SU-DHL-6 (cell line): ENCODE measurements at regions not wholly inside any gene's neighbourhood (a gene's known extent, or its start where the extent isn't known, plus 50 kb on each side); places are given as distances from the start of the nearest gene placed in this dataset.

Experiments
- H2AFZ ChIP-seq: fragments of 200-600 bp; sonication (generic); 2 replicates; pipeline ENCODE4 v1.6.1; 2014; ENCODE audit warnings: low read depth, mild to moderate bottlenecking, moderate library complexity, mixed read lengths, antibody characterized with exemption, low read length; ENCODE audit not compliant: severe bottlenecking
- H3F3A ChIP-seq: fragments of 200-600 bp; shearing (Covaris generic); 2 replicates; pipeline ENCODE4 v1.6.0; 2016; ENCODE audit warnings: antibody characterized with exemption, mild to moderate bottlenecking; ENCODE audit not compliant: insufficient read depth
- H3K27ac ChIP-seq: fragments of 200-600 bp; sonication (generic); 2 replicates; pipeline ENCODE4 v1.5.1; 2016; ENCODE audit warnings: low read depth, mild to moderate bottlenecking, low read length, moderate library complexity, mixed read lengths
- H3K27me3 ChIP-seq: fragments of 200-600 bp; sonication (generic), shearing (Covaris generic); 2 replicates; pipeline ENCODE4 v1.6.0; 2014; ENCODE audit warnings: mild to moderate bottlenecking, low read length
- H3K36me3 ChIP-seq: fragments of 200-600 bp; sonication (generic); 2 replicates; pipeline ENCODE4 v1.6.1; 2014; ENCODE audit warnings: mild to moderate bottlenecking, low read length, mixed read lengths
- H3K4me2 ChIP-seq: fragments of 300-600, 200-600 bp; shearing (Covaris generic), sonication (generic); 2 replicates; pipeline ENCODE4 v1.6.0; 2014; ENCODE audit warnings: low read length, low read depth, mild to moderate bottlenecking; ENCODE audit not compliant: poor library complexity, severe bottlenecking
- H3K4me3 ChIP-seq: fragments of 200-600 bp; sonication (generic); 2 replicates; pipeline ENCODE4 v1.5.1; 2014; ENCODE audit warnings: antibody characterized with exemption, low read length, mild to moderate bottlenecking, mixed read lengths; ENCODE audit not compliant: insufficient read depth, poor library complexity, severe bottlenecking
- H3K79me2 ChIP-seq: fragments of 200-600 bp; sonication (generic); 2 replicates; pipeline ENCODE4 v1.6.1; 2014; ENCODE audit warnings: mild to moderate bottlenecking, low read length, moderate library complexity; ENCODE audit not compliant: insufficient read depth
- H3K9ac ChIP-seq: fragments of 200-600 bp; sonication (generic); 2 replicates; pipeline ENCODE4 v1.7.0; 2014; ENCODE audit warnings: mild to moderate bottlenecking, low read length
- H3K9me2 ChIP-seq: fragments of 200-600 bp; sonication (generic); replicated peaks from 2 replicates; pipeline ENCODE4 v1.6.1; 2014; ENCODE audit warnings: low read length; ENCODE audit not compliant: insufficient read depth
- H3K9me3 ChIP-seq: fragments of 200-600 bp; sonication (generic); 2 replicates; pipeline ENCODE4 v1.6.1; 2014; ENCODE audit warnings: low read length, mixed read lengths; ENCODE audit not compliant: insufficient read depth
- H4K20me1 ChIP-seq: fragments of 200-600 bp; sonication (generic); 2 replicates; pipeline ENCODE4 v1.6.1; 2014; ENCODE audit warnings: low read depth, mild to moderate bottlenecking, antibody characterized with exemption, low read length, moderate library complexity, mixed read lengths
- CTCF ChIP-seq: fragments of 200-600 bp; sonication (generic); IDR thresholded peaks from one replicate; pipeline ENCODE4 v1.5.1; 2017; ENCODE audit warnings: antibody characterized with exemption, mild to moderate bottlenecking, low read length, moderate library complexity; ENCODE audit not compliant: insufficient read depth, poor library complexity, severe bottlenecking
- EZH2phosphoT487 ChIP-seq: fragments of 200-600 bp; sonication (generic), shearing (Covaris generic); conservative IDR thresholded peaks from 2 replicates; pipeline ENCODE4 v1.6.1; 2018; ENCODE audit warnings: mild to moderate bottlenecking, antibody characterized with exemption, low read length, moderate library complexity, mixed read lengths

GRCh38 chr5:26121338-26121737, 917.0 kb downstream of the CDH9 start:
- H3K27me3 ChIP-seq, result no peaks in the 10 kb centered on the region
- H3K27ac ChIP-seq, result no peak overlapping the region
- no peaks in the 10 kb centered on the region for H4K20me1 ChIP-seq
- no peak overlapping the region for H3K4me2 ChIP-seq
- no peak for TF ChIP-seq EZH2phosphoT487
- no peak for TF ChIP-seq CTCF
- no peaks in the 10 kb centered on the region for H3K9me3 ChIP-seq
- no peak overlapping the region for H3K4me3 ChIP-seq
- no peaks in the 10 kb centered on the region for H3K9me2 ChIP-seq
- H3K9ac ChIP-seq, result no peak overlapping the region
- no peaks in the 10 kb centered on the region for H3K79me2 ChIP-seq
- no peak overlapping the region for H2AFZ ChIP-seq
- no peaks in the 10 kb centered on the region for H3F3A ChIP-seq
- 0 out of 2 replicates have a peak, but pooled peaks cover 2% of the 10 kb centered on the region for H3K36me3 ChIP-seq

GRCh38 chr5:26104175-26104574, 934.2 kb downstream of the CDH9 start:
- no peak for TF ChIP-seq CTCF
- TF ChIP-seq EZH2phosphoT487, result no peak
- Histone ChIP-seq H3K9me3 (no peaks in the 10 kb centered on the region), H3K4me3 (no peak overlapping the region)

DNA sequence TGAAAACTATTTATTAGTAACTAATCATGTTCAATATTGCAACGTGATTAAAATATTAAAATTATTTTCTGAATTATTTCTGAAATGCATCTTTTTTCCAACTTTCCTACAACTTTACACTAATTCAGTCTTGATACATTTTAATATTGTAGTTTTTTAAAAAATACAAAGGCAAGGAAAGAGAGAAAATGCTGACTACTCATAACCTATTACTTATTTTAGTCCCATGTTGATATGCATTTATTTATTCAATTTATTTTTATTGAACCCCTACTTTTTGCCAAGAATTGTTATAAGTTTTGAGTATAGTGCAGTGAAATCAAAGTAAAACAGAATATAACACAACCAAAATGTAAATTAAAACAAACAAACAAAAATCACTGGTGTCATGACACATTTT, 978.2 kb downstream of the CDH9 start:
- Histone ChIP-seq H3K4me2 (no peak overlapping the region), H3K27ac (no peak overlapping the region), H3K79me2 (no peaks in the 10 kb centered on the region), H3K9me3 (peaks cover 4% of the 10 kb centered on the region; the same call in 1 of the 2 replicates), H3K36me3 (no peaks in the 10 kb centered on the region), H2AFZ (no peak overlapping the region), H3K9me2 (no peaks in the 10 kb centered on the region), H3F3A (no peaks in the 10 kb centered on the region), H3K27me3 (no peaks in the 10 kb centered on the region), H3K9ac (no peak overlapping the region), H4K20me1 (no peaks in the 10 kb centered on the region), H3K4me3 (no peak overlapping the region)
- no peak for TF ChIP-seq EZH2phosphoT487
- TF ChIP-seq CTCF, result no peak

More at GRCh38 chr5:26104175-26104574, 934.2 kb downstream of the CDH9 start:
- Histone ChIP-seq H3K79me2 (no peaks in the 10 kb centered on the region), H3K9ac (no peak overlapping the region), H4K20me1 (no peaks in the 10 kb centered on the region), H3K27me3 (no peaks in the 10 kb centered on the region), H3K27ac (no peak overlapping the region), H3K36me3 (no peaks in the 10 kb centered on the region), H2AFZ (no peak overlapping the region), H3F3A (no peaks in the 10 kb centered on the region), H3K9me2 (no peaks in the 10 kb centered on the region), H3K4me2 (no peak overlapping the region)

DNA sequence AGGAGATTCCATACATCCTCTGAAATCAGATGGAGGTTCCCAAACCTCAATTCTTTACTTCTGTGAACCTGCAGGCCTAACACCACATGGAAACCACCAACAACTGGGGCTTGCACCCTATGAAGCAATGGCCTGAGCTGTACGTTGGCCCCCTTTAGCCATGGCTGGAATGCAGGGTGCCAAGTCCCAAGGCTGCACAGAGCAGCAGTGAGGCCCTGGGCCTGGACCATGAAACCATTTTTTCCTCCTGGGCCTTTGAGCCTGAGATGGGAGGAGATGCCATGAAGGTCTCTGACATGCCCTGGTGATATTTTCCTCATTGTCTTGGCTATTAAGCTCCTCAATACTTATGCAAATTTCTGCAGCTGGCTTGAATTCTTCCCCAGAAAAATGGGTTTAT, 983.8 kb downstream of the CDH9 start:
- Histone ChIP-seq H3K4me2 (no peak overlapping the region), H3K27ac (no peak overlapping the region), H3F3A (no peaks in the 10 kb centered on the region), H3K4me3 (no peak overlapping the region), H3K79me2 (no peaks in the 10 kb centered on the region), H3K36me3 (no peaks in the 10 kb centered on the region), H2AFZ (no peak overlapping the region), H3K9me2 (no peaks in the 10 kb centered on the region), H3K9me3 (peaks cover 4% of the 10 kb centered on the region; the same call in 1 of the 2 replicates), H3K9ac (no peak overlapping the region), H4K20me1 (no peaks in the 10 kb centered on the region), H3K27me3 (no peaks in the 10 kb centered on the region)
- no peak for TF ChIP-seq EZH2phosphoT487
- TF ChIP-seq CTCF, result no peak
